HCT116 (cell line): ENCODE measurements at regions not wholly inside any gene's neighbourhood (a gene's known extent, or its start where the extent isn't known, plus 50 kb on each side); places are given as distances from the start of the nearest gene placed in this dataset.

ENCODE experiments used
- ATAC-seq: fragments of 200-7000 bp; cut with Tn5 transposase; 2 replicates; pipeline ENCODE4 v1.9.1; 2020; ENCODE audit warnings: mild to moderate bottlenecking, moderate library complexity
- BruUV-seq: library from RNA; stranded (reverse); fragments of 400-500 nt; replicated peaks from 2 replicates; lab custom pipeline; 2021; lab: Mats Ljungman, UMichigan
- CTCF ChIA-PET: fragments of 300-600 bp; sonication (Branson Sonifier 250); formaldehyde crosslinking; loops from one replicate; lab custom pipeline; 2021; ENCODE audit warnings: antibody characterized with exemption; lab: Charles Lee
- POLR2A ChIA-PET: fragments of 300-600, 350-600 bp; sonication (Branson Sonifier 250); formaldehyde crosslinking; loops from one replicate; lab custom pipeline; 2021; ENCODE audit warnings: antibody characterized with exemption; lab: Charles Lee
- RAD21 ChIA-PET, 2 experiments: fragments of 300-600 bp; sonication (Branson Sonifier 250); formaldehyde crosslinking; loops; one replicate each; lab custom pipeline; 2023; ENCODE audit warnings: low total read pairs in 2 of 2; ENCODE audit not compliant: uncharacterized antibody in 2 of 2, unreplicated experiment in 2 of 2, low non-redundant PET in 1 of 2; lab: Charles Lee
- DNase-seq: peaks from one replicate; pipeline ENCODE4 v3.0.0-alpha.2; 2010; ENCODE audit warnings: low read depth, low spot score
- H2AFZ ChIP-seq: fragments of 200-600 bp; shearing (Covaris generic), sonication (generic); 2 replicates; pipeline ENCODE4 v1.6.1; 2017; ENCODE audit warnings: low read depth, mixed run types, mixed read lengths, antibody characterized with exemption, low read length; ENCODE audit not compliant: poor library complexity, severe bottlenecking
- H3K27ac ChIP-seq: 2 replicates; pipeline ENCODE4 v1.5.1; 2012; ENCODE audit warnings: low read depth, low read length
- H3K27me3 ChIP-seq: fragments of 200-600 bp; sonication (generic); 2 replicates; pipeline ENCODE4 v1.6.1; 2016; ENCODE audit warnings: mixed run types, low read length, mixed read lengths; ENCODE audit not compliant: insufficient read depth
- H3K36me3 ChIP-seq, 2 experiments: fragments of 200-500 bp in 1 of 2; fragments of 200-600 bp in 1 of 2; sonication (Bioruptor generic) in 1 of 2; sonication (generic) in 1 of 2; 2 replicates each; pipeline versions ENCODE4 v1.5.1 to v1.6.1; 2014 to 2016; ENCODE audit warnings: low read length in 2 of 2, inconsistent platforms in 1 of 2, mixed read lengths in 1 of 2, mixed run types in 1 of 2; ENCODE audit not compliant: insufficient read depth in 2 of 2, control insufficient read depth in 1 of 2
- H3K4me1 ChIP-seq, 2 experiments: fragments of 200-600 bp in 1 of 2; sonication (generic) in 1 of 2; 2 replicates each; pipeline versions ENCODE4 v1.5.1 to v1.6.1; 2012 to 2017; ENCODE audit warnings: low read length in 2 of 2, inconsistent platforms in 1 of 2, mild to moderate bottlenecking in 1 of 2, mixed read lengths in 1 of 2, mixed run types in 1 of 2, moderate library complexity in 1 of 2; ENCODE audit not compliant: insufficient read depth in 2 of 2, control insufficient read depth in 1 of 2
- H3K4me2 ChIP-seq: fragments of 200-600 bp; sonication (generic); 2 replicates; pipeline ENCODE4 v1.6.1; 2017; ENCODE audit warnings: mixed run types, low read length, mixed read lengths
- H3K4me3 ChIP-seq, 2 experiments: fragments of 200-600 bp in 1 of 2; sonication (generic) in 1 of 2; replicated peaks in 1 of 2; 2 replicates each; pipeline ENCODE4 v1.5.1; 2011 to 2016; ENCODE audit warnings: low read length in 2 of 2, control low read depth in 1 of 2, low read depth in 1 of 2, mild to moderate bottlenecking in 1 of 2, mixed read lengths in 1 of 2, mixed run types in 1 of 2
- H3K79me2 ChIP-seq: fragments of 200-600 bp; sonication (generic); 2 replicates; pipeline ENCODE4 v1.6.1; 2017; ENCODE audit warnings: mild to moderate bottlenecking, mixed run types, low read length, moderate library complexity, mixed read lengths; ENCODE audit not compliant: insufficient read depth
- H3K9ac ChIP-seq: fragments of 200-600 bp; sonication (generic); 2 replicates; pipeline ENCODE4 v1.6.1; 2016; ENCODE audit warnings: low read length, mixed read lengths
- H3K9me2 ChIP-seq: fragments of 200-600 bp; sonication (generic), shearing (Covaris generic); 2 replicates; pipeline ENCODE4 v1.6.1; 2017; ENCODE audit warnings: mixed run types, mild to moderate bottlenecking, moderate library complexity; ENCODE audit not compliant: insufficient read depth
- H3K9me3 ChIP-seq, 2 experiments: fragments of 200-500 bp in 1 of 2; fragments of 200-600 bp in 1 of 2; sonication (Bioruptor generic) in 1 of 2; sonication (generic) in 1 of 2; 2 replicates each; pipeline ENCODE4 v1.6.1; 2014 to 2017; ENCODE audit warnings: low read length in 2 of 2, mixed read lengths in 2 of 2, inconsistent platforms in 1 of 2, low read depth in 1 of 2, mild to moderate bottlenecking in 1 of 2, mixed run types in 1 of 2, moderate library complexity in 1 of 2; ENCODE audit not compliant: control insufficient read depth in 1 of 2, insufficient read depth in 1 of 2
- H4K20me1 ChIP-seq: fragments of 200-600 bp; sonication (generic), shearing (Covaris generic); 2 replicates; pipeline ENCODE4 v1.6.1; 2017; ENCODE audit warnings: mixed run types, mild to moderate bottlenecking, moderate library complexity; ENCODE audit not compliant: insufficient read depth
- CBX3 ChIP-seq: IDR thresholded peaks from 2 replicates; pipeline ENCODE4 v1.6.1; 2012; ENCODE audit warnings: low read depth
- CTCF ChIP-seq, 3 experiments: fragments of 200-600 bp in 1 of 3; sonication (generic) in 1 of 3; IDR thresholded peaks in 2 of 3; conservative IDR thresholded peaks in 1 of 3; 2 replicates each; pipeline ENCODE4 v1.5.1; 2012 to 2017; ENCODE audit warnings: low read depth in 2 of 3, low read length in 2 of 3, antibody characterized with exemption in 1 of 3, borderline replicate concordance in 1 of 3, control low read depth in 1 of 3, mild to moderate bottlenecking in 1 of 3, mixed read lengths in 1 of 3, mixed run types in 1 of 3, moderate library complexity in 1 of 3; ENCODE audit not compliant: insufficient read depth in 1 of 3
- EGR1 ChIP-seq: IDR thresholded peaks from 2 replicates; pipeline ENCODE4 v1.6.1; 2012; ENCODE audit warnings: low read depth
- ELF1 ChIP-seq: IDR thresholded peaks from 2 replicates; pipeline ENCODE4 v1.6.1; 2012; ENCODE audit warnings: low read depth, borderline replicate concordance
- EZH2 ChIP-seq: fragments of 200-600 bp; sonication (generic); IDR thresholded peaks from 2 replicates; pipeline ENCODE4 v1.6.1; 2017; ENCODE audit warnings: antibody characterized with exemption, mixed run types
- EZH2phosphoT487 ChIP-seq: fragments of 200-600 bp; IDR thresholded peaks from 2 replicates; pipeline ENCODE4 v1.6.1; 2018; ENCODE audit warnings: antibody characterized with exemption, borderline replicate concordance
- FOSL1 ChIP-seq: IDR thresholded peaks from 2 replicates; pipeline ENCODE4 v1.6.1; 2012; ENCODE audit warnings: low read depth
- JUND ChIP-seq: IDR thresholded peaks from 2 replicates; pipeline ENCODE4 v1.6.1; 2012
- MAX ChIP-seq: IDR thresholded peaks from 2 replicates; pipeline ENCODE4 v1.6.1; 2012
- POLR2A ChIP-seq: IDR thresholded peaks from 2 replicates; pipeline ENCODE4 v1.7.0; 2011; ENCODE audit warnings: borderline replicate concordance; ENCODE audit not compliant: insufficient read depth, insufficient read length; ENCODE audit errors: extremely low read depth
- POLR2AphosphoS5 ChIP-seq: IDR thresholded peaks from 2 replicates; pipeline ENCODE4 v1.6.1; 2011; ENCODE audit warnings: mild to moderate bottlenecking, low read depth, low read length, moderate library complexity
- RAD21 ChIP-seq: IDR thresholded peaks from 2 replicates; pipeline ENCODE4 v1.6.1; 2012; ENCODE audit warnings: low read depth, mild to moderate bottlenecking
- REST ChIP-seq: IDR thresholded peaks from 2 replicates; pipeline ENCODE4 v1.6.1; 2012; ENCODE audit warnings: low read depth
- SIN3A ChIP-seq: IDR thresholded peaks from 2 replicates; pipeline ENCODE4 v1.6.1; 2012; ENCODE audit warnings: low read depth
- SRF ChIP-seq: IDR thresholded peaks from 2 replicates; pipeline ENCODE4 v1.6.1; 2012; ENCODE audit warnings: low read depth
- TCF7L2 ChIP-seq: IDR thresholded peaks from 2 replicates; pipeline ENCODE4 v1.7.0; 2011; ENCODE audit warnings: borderline replicate concordance, inconsistent platforms; ENCODE audit not compliant: insufficient read depth, insufficient read length; ENCODE audit errors: extremely low read depth
- YY1 ChIP-seq: IDR thresholded peaks from 2 replicates; pipeline ENCODE4 v1.6.1; 2011; ENCODE audit warnings: low read length, low read depth, moderate library complexity, mild to moderate bottlenecking; ENCODE audit not compliant: insufficient replicate concordance; ENCODE audit errors: extremely low read depth
- ZFX ChIP-seq: fragments of 450-650 bp; IDR thresholded peaks from 2 replicates; pipeline ENCODE4 v1.6.1; 2017
- ZNF274 ChIP-seq: fragments of 200-500 bp; sonication (Bioruptor generic); IDR thresholded peaks from 2 replicates; pipeline ENCODE4 v1.6.1; 2014; ENCODE audit warnings: mild to moderate bottlenecking, low read depth, low read length, inconsistent platforms
- intact Hi-C: fragments of 100-400 bp; cut with micrococcal nuclease; formaldehyde crosslinking; loops from 2 replicates; pipeline ENCODE4 v1.10.0; 2022

GRCh38 chr13:40231311-40231710, 435.1 kb downstream of the FOXO1 start:
- Histone ChIP-seq H3K9ac (no peak overlapping the region), H3K9me3 (no peaks in the 10 kb centered on the region)
- TF ChIP-seq EZH2 = no peak
- TF ChIP-seq TCF7L2 = no peak
- TF ChIP-seq ZNF274 = no peak
- no peak for TF ChIP-seq REST
- no peak for TF ChIP-seq ZFX
- TF ChIP-seq ELF1 = no peak
- no peak for TF ChIP-seq EGR1
- no peak for TF ChIP-seq YY1
- no peak for TF ChIP-seq CBX3
- no peak for TF ChIP-seq EZH2phosphoT487
- no peak for TF ChIP-seq POLR2A
- TF ChIP-seq SRF = no peak
- TF ChIP-seq CTCF (IDR thresholded peaks at IDR 0.05 in 2 of 3, conservative IDR thresholded peaks at IDR 0.05 in 1 of 3; ENCODE audit: borderline replicate concordance in 1 of 3, insufficient read depth in 1 of 3, low read depth in 2 of 3, low read length in 2 of 3) = no peak
- no peak for TF ChIP-seq FOSL1
- TF ChIP-seq RAD21 = no peak
- no peak for TF ChIP-seq JUND
- TF ChIP-seq SIN3A = no peak
- TF ChIP-seq POLR2AphosphoS5 = no peak
- TF ChIP-seq MAX = no peak
- TF ChIP-seq, all 23 proteins: peak for 0
- Histone ChIP-seq H4K20me1 (no peaks in the 10 kb centered on the region), H3K4me1 (no peaks in the 10 kb centered on the region), H3K9me2 (no peaks in the 10 kb centered on the region), H3K4me3 (no peak overlapping the region), H3K27ac (no peak overlapping the region), H2AFZ (no peak overlapping the region), H3K79me2 (no peaks in the 10 kb centered on the region), H3K4me2 (no peak overlapping the region), H3K36me3 (no peaks in the 10 kb centered on the region), H3K27me3 (no peaks in the 10 kb centered on the region)
- ATAC-seq = no peak
- ChIA-PET RAD21 (no interaction called here), CTCF (no interaction called here), POLR2A (no interaction called here)
- intact Hi-C loops = no loop called here
- BruUV-seq = no TSS peak
- no peak for DNase-seq
